Iris pigment epithelial cell (primary cell): ENCODE measurements at regions not wholly inside any gene's neighbourhood (a gene's known extent, or its start where the extent isn't known, plus 50 kb on each side); places are given as distances from the start of the nearest gene placed in this dataset.
"Not testable (repeated sequence)": the region's sequence is repeated elsewhere in the genome, so short reads cannot be mapped to it uniquely, and the experiment has no call there.

Source experiments
- DNase-seq: peaks from one replicate; pipeline ENCODE4 v3.0.0-alpha.2; 2011; ENCODE audit warnings: low read depth

- DNase-seq, result no peak
These were observed 159.3 kb upstream of the C2CD4B start for GRCh38 chr15:62324382-62324781.

GRCh38 chr15:62325597-62325996 is 160.5 kb upstream of the C2CD4B start:
- no peak for DNase-seq

- no peak for DNase-seq
These were observed 161.5 kb upstream of the C2CD4B start for GRCh38 chr15:62326460-62327011.

DNA sequence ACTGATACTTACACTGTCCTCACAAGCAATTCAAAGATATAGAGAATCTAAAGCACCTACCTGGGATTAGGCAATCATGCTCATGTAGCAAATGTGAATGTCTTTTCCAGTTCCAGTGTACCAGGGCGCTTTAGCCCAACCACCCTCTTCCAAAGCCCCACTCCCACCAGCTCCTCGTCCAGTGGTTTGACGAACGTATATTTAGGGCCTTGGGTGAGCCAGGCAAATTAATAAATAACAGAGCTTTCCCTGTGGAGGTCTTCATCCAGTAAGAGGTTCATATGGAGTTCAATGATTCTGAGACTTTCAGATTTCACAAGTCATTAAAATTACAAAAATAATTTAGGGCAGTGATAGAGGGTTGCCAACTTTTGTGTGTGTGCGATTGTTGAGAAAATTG is 162.3 kb upstream of the C2CD4B start:
- no peak for DNase-seq

- DNase-seq, result not testable (repeated sequence)
These were observed 167.4 kb upstream of the C2CD4B start for GRCh38 chr15:62332472-62332871.

GRCh38 chr15:62334536-62334935 is 169.5 kb upstream of the C2CD4B start:
- no peak for DNase-seq

- DNase-seq, result no peak
These were observed 172.8 kb upstream of the C2CD4B start for GRCh38 chr15:62337934-62338333.

- no peak for DNase-seq
These were observed 173.4 kb upstream of the C2CD4B start for GRCh38 chr15:62338497-62338896.

DNA sequence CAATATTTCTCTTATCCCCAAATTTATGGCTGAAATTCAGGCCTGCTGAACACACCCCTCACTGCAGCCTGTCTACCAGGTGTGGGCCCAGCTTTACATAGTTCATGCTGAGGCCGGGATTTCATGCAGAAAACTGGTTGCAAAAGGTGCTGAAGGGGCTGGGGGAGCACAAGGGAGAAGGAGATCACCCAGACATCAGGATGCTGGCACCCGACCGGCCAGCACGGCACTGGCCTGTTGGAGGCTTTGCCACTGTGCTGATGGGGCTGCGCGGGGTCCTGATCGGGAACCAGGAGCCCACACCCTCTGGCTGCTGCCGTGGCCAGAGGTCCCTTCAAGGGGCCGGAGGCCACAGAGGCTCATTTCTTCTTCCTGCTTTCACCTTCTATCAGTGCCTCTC is 177.9 kb upstream of the C2CD4B start:
- DNase-seq, result no peak

DNA sequence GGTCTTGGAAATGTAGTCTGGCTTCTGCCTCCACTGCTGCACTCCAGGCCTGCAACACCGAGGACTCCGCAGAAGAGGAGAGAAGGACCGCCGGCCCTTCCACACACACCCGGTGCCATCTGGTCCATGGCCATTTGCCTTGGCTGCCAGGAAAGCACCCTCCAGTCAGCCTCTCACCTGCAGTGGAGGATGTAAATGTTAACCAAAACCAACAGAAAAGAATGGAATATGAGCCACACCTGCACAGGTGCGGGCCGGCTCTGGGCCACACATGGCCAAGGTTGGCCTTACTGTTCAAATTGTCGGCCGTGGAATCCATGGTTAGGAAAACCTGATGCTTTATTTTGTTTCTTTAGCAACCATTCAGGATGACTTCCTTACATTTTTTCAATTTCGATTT is 178.3 kb upstream of the C2CD4B start:
- DNase-seq, result no peak

DNA sequence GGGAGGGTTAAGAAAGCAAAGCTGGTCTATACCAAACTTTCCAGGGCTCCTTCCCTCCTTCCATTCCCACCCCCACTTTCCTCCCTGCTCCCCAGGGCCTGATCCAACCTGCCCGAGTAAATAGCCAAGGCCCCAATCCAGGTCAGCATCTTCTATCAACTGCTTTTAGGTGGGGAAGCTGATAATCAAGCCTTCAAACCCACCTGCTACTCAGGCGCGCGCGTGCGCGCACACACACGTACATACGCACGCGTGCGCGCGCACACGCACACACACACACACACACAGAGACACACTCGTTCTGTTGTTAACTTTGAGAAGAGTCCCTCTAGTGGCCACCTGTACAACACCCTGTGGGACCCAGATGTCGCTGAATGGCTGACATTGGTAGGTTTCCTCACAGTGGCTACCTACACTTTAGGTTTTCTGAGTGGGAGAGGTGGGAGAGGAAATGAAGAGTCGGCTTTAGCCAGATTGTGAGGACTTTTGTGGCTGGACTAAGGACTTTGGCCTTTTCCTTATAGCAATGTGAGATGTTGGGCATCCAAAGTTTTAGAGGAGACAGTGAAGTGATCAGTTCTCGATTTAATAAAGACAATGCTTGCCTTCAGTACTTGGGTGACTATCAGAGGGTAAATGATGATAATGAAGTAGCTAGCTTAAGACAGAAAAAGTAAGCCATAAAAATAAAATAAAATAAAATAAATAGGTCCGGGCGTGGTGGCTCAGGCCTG is 179.9 kb upstream of the C2CD4B start:
- DNase-seq, result peak; percentile 45

DNA sequence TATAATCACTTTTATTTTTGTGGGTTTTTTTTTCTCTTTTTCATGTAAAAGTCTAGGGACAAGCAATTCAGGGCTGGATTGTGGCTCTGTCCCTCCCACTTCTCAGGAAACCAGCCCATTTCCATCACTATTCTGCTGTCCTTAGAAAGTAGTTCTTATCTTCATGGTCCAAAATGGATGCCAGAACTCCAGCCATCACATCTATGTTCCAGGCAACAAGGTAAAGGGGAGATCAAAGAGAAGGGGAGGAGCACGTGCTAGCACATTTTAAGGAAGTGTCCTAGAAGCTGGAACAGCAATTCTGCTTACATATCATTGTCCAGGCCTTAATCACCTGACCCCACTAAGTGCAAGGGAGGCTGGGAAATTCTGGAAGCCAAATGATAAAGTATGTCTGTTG is 181.1 kb upstream of the C2CD4B start:
- no peak for DNase-seq

GRCh38 chr15:62348118-62348517 is 183.0 kb upstream of the C2CD4B start:
- no peak for DNase-seq

DNA sequence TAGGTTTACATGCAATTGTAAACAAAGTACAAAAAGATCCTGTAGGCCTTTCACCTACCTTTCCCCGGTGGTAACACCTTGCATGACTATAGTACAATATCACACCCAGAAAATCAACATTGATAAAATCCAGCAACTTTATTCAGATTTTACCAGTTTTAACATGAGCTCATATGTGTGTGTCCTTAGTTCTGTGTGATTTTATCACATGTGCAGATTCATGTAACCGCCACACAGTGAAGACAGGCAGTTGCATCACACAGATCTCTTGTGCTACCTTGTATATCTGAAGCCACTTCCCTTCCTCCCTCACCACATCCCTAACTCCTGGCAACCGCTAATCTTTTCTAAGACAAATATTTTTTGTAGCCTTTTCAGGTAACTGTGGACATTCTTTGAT is 183.5 kb upstream of the C2CD4B start:
- DNase-seq, result no peak

DNA sequence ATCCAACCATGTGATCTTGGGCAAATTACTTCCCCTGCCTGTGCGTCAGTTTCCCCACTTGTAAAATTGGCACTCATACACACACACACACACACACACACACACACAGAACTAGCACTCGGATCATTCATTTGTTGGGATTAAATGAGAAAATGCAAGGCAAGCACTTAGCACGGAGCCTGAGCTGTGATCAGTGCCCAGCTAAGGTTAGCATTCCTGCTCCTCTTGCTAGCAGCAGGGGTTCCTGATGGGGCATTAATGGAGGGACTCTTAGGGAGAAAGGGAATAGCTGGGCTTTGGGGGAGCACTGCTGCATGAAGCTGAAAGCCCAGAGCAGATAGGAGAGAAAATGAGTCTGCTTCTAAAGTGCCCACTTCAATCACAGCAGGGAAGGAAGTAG is 187.7 kb upstream of the C2CD4B start:
- no peak for DNase-seq

- DNase-seq, result no peak
These were observed 192.3 kb upstream of the C2CD4B start for GRCh38 chr15:62357431-62357830.

- DNase-seq, result no peak
These were observed 194.3 kb upstream of the C2CD4B start for GRCh38 chr15:62359416-62359815.

GRCh38 chr15:62360332-62361097 is 195.4 kb upstream of the C2CD4B start:
- no peak for DNase-seq

DNA sequence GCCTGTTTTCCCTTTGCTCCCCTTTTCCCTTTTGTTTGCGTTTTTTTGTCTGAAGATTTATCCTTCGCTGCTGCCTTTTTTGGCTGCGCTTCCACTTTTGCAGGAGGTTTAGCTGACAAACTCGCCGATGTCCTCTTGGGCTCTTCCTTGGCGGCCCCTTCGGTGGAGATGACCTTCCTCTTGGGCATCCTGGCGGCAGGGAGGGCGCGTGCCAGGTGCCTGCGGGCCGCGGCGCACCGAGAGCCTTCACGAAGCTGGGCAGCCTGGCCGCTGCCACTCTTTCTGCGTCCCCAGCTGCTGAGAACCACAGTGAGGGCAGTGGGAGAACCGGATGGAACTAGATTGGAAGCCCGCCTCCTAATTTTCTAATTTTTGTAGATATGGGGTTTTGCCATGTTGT is 197.1 kb upstream of the C2CD4B start:
- no peak for DNase-seq

GRCh38 chr15:62362608-62363007 is 197.5 kb upstream of the C2CD4B start:
- DNase-seq, result peak; percentile 12

- DNase-seq, result no peak
These were observed 198.8 kb upstream of the C2CD4B start for GRCh38 chr15:62363913-62364312.

- DNase-seq, result no peak
These were observed 200.8 kb upstream of the C2CD4B start for GRCh38 chr15:62365795-62366442.

DNA sequence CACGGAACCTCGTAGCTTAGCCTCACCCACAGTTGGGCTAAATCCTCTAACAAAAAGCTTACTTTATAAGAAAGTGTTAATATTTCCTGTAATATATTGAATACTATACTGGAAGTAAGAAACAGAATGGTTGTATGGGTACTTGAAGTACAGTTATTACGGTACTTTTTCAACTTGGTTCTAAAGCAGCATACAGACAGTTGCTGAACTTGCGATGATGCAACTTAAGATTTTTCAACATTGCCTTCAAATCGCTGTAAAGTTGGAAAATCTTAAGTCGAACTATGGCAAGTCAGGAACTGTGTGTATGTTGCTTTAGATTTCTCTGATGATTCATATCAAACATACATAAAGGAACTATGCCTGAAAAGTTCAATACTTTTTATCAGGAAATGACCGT is 204.4 kb upstream of the C2CD4B start:
- DNase-seq, result no peak
